SK-N-SH treated with all-trans-retinoic acid at 6 μM for 48 hours (cell line): ENCODE measurements at regions not wholly inside any gene's neighbourhood (a gene's known extent, or its start where the extent isn't known, plus 50 kb on each side); places are given as distances from the start of the nearest gene placed in this dataset.
"Not testable (repeated sequence)": the region's sequence is repeated elsewhere in the genome, so short reads cannot be mapped to it uniquely, and the experiment has no call there.

Experiments
- BACH2 ChIP-seq: fragments of 250-450 bp; sonication (Bioruptor Pico); IDR thresholded peaks from 2 replicates; pipeline ENCODE4 v1.9.0; 2021; ENCODE audit warnings: mild to moderate bottlenecking, borderline replicate concordance
- CREB5 ChIP-seq: fragments of 250-450 bp; sonication (Bioruptor Pico); IDR thresholded peaks from 2 replicates; pipeline ENCODE4 v1.5.1; 2020; ENCODE audit warnings: low read depth, mild to moderate bottlenecking, moderate library complexity
- CSDC2 ChIP-seq: fragments of 250-450 bp; sonication (Bioruptor Pico); IDR thresholded peaks from 2 replicates; pipeline ENCODE4 v1.5.0; 2020; ENCODE audit warnings: mild to moderate bottlenecking, moderate library complexity
- ESRRG ChIP-seq: fragments of 250-450 bp; sonication (Bioruptor Pico); IDR thresholded peaks from 2 replicates; pipeline ENCODE4 v1.6.1; 2021; ENCODE audit warnings: mild to moderate bottlenecking
- GLIS3 ChIP-seq: fragments of 250-450 bp; sonication (Bioruptor Pico); IDR thresholded peaks from 2 replicates; pipeline ENCODE4 v1.5.0; 2020; ENCODE audit warnings: mild to moderate bottlenecking, moderate library complexity
- OSR1 ChIP-seq: fragments of 250-450 bp; sonication (Bioruptor Pico); IDR thresholded peaks from 2 replicates; pipeline ENCODE4 v1.8.0; 2022; ENCODE audit warnings: moderate library complexity, mild to moderate bottlenecking, inconsistent platforms
- PATZ1 ChIP-seq: fragments of 250-450 bp; sonication (Bioruptor Pico); IDR thresholded peaks from 2 replicates; pipeline ENCODE4 v1.8.0; 2020; ENCODE audit warnings: mild to moderate bottlenecking, moderate library complexity, borderline replicate concordance
- RARB ChIP-seq: fragments of 250-450 bp; sonication (Bioruptor Pico); IDR thresholded peaks from 2 replicates; pipeline ENCODE4 v1.8.0; 2021; ENCODE audit warnings: mild to moderate bottlenecking, moderate library complexity
- SNAI2 ChIP-seq: fragments of 250-450 bp; sonication (Bioruptor Pico); IDR thresholded peaks from 2 replicates; pipeline ENCODE4 v1.5.0; 2020; ENCODE audit warnings: mild to moderate bottlenecking, moderate library complexity
- TSHZ2 ChIP-seq: fragments of 250-450 bp; sonication (Bioruptor Pico); IDR thresholded peaks from 2 replicates; pipeline ENCODE4 v1.5.0; 2020; ENCODE audit warnings: mild to moderate bottlenecking, moderate library complexity
- ZC3H10 ChIP-seq: fragments of 250-450 bp; sonication (Bioruptor Pico); IDR thresholded peaks from 2 replicates; pipeline ENCODE4 v1.5.1; 2021; ENCODE audit warnings: mild to moderate bottlenecking, moderate library complexity
- ZFP3 ChIP-seq: fragments of 250-450 bp; sonication (Bioruptor Pico); IDR thresholded peaks from 2 replicates; pipeline ENCODE4 v1.5.0; 2020; ENCODE audit warnings: mild to moderate bottlenecking, moderate library complexity
- ZNF565 ChIP-seq: fragments of 450-650 bp; formaldehyde crosslinking; conservative IDR thresholded peaks from 2 replicates; pipeline ENCODE4 v1.5.0; 2020; ENCODE audit warnings: low read depth, mild to moderate bottlenecking, moderate library complexity
- ZNF70 ChIP-seq: fragments of 450-650 bp; formaldehyde crosslinking; IDR thresholded peaks from 2 replicates; pipeline ENCODE4 v1.5.0; 2020; ENCODE audit warnings: mild to moderate bottlenecking, moderate library complexity

DNA sequence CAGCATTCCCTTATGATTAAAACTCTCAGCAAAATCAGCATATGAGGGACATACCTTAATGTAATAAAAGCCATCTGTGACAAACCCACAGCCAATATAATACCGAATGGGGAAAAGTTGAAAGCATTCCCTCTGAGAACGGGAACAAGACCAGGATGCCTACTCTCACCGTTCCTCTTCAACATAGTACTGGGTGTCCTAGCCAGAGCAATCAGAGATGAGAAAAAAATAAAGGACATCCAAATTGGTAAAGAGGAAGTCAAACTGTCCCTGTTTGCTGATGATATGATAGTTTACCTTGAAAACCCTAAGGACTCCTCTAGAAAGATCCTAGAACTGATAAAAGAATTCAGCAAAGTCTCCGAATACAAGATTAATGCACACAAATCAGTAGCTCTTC is 141.6 kb upstream of the MAN1A1 start:
- TF ChIP-seq CREB5 (CRISPR knock-in tag); ZNF565 (CRISPR knock-in tag); ZFP3 (CRISPR knock-in tag); GLIS3; ZNF70 (CRISPR knock-in tag); CSDC2 (CRISPR knock-in tag); PATZ1 (CRISPR knock-in tag); TSHZ2 (CRISPR knock-in tag); ZC3H10 (CRISPR knock-in tag); RARB (CRISPR knock-in tag); SNAI2; BACH2; OSR1 (CRISPR knock-in tag); ESRRG (CRISPR knock-in tag): not testable (repeated sequence)
